OCI-LY1 (cell line): ENCODE measurements at regions not wholly inside any gene's neighbourhood (a gene's known extent, or its start where the extent isn't known, plus 50 kb on each side); places are given as distances from the start of the nearest gene placed in this dataset.

Experiments used
- H2AFZ ChIP-seq: fragments of 200-600 bp; sonication (generic), shearing (Covaris generic); 2 replicates; pipeline ENCODE4 v1.6.0; 2014; ENCODE audit warnings: antibody characterized with exemption, mild to moderate bottlenecking, low read length
- H3F3A ChIP-seq: fragments of 200-600 bp; sonication (generic), shearing (Covaris generic); 2 replicates; pipeline ENCODE4 v1.6.0; 2014; ENCODE audit warnings: mild to moderate bottlenecking, antibody characterized with exemption, low read length, moderate library complexity; ENCODE audit not compliant: insufficient read depth
- H3K27ac ChIP-seq: fragments of 200-600 bp; sonication (generic); 2 replicates; pipeline ENCODE4 v1.5.1; 2014; ENCODE audit warnings: low read length, mixed run types, mild to moderate bottlenecking, low read depth; ENCODE audit not compliant: poor library complexity, severe bottlenecking
- H3K27me3 ChIP-seq: fragments of 200-600 bp; sonication (generic); 2 replicates; pipeline ENCODE4 v1.6.0; 2014; ENCODE audit warnings: antibody characterized with exemption, mild to moderate bottlenecking, low read length, moderate library complexity; ENCODE audit not compliant: insufficient read depth
- H3K36me3 ChIP-seq: fragments of 200-600 bp; sonication (generic); 2 replicates; pipeline ENCODE4 v1.6.1; 2014; ENCODE audit warnings: mild to moderate bottlenecking, antibody characterized with exemption, low read length, moderate library complexity, mixed read lengths; ENCODE audit not compliant: insufficient read depth
- H3K4me1 ChIP-seq: fragments of 200-600 bp; sonication (generic); 2 replicates; pipeline ENCODE4 v1.5.1; 2014; ENCODE audit warnings: mild to moderate bottlenecking, low read length, moderate library complexity; ENCODE audit not compliant: insufficient read depth, severe bottlenecking
- H3K4me2 ChIP-seq: fragments of 200-600 bp; sonication (generic), shearing (Covaris generic); 2 replicates; pipeline ENCODE4 v1.6.1; 2014; ENCODE audit warnings: low read length
- H3K4me3 ChIP-seq: fragments of 200-600 bp; sonication (generic); 2 replicates; pipeline ENCODE4 v1.5.1; 2014; ENCODE audit warnings: low read length, low read depth, mild to moderate bottlenecking, mixed read lengths; ENCODE audit not compliant: poor library complexity, severe bottlenecking
- H3K79me2 ChIP-seq: fragments of 200-600 bp; shearing (Covaris generic); 2 replicates; pipeline ENCODE4 v1.6.1; 2016; ENCODE audit warnings: mixed run types, low read length, mixed read lengths; ENCODE audit not compliant: insufficient read depth
- H3K9ac ChIP-seq: fragments of 200-600 bp; sonication (generic), shearing (Covaris generic); 2 replicates; pipeline ENCODE4 v1.6.1; 2014; ENCODE audit warnings: mild to moderate bottlenecking, low read length, mixed read lengths
- H3K9me2 ChIP-seq: fragments of 200-600 bp; sonication (generic), shearing (Covaris generic); 2 replicates; pipeline ENCODE4 v1.6.1; 2014; ENCODE audit warnings: low read depth, mild to moderate bottlenecking, low read length, mixed read lengths
- H3K9me3 ChIP-seq: fragments of 200-600 bp; shearing (Covaris generic); 2 replicates; pipeline ENCODE4 v1.6.1; 2014; ENCODE audit warnings: low read length, mixed read lengths
- H4K20me1 ChIP-seq: fragments of 200-600 bp; sonication (generic), shearing (Covaris generic); 2 replicates; pipeline ENCODE4 v1.6.0; 2016; ENCODE audit warnings: mild to moderate bottlenecking, low read length; ENCODE audit not compliant: insufficient read depth
- EZH2 ChIP-seq: fragments of 200-600 bp; sonication (generic), shearing (Covaris generic); IDR thresholded peaks from 2 replicates; pipeline ENCODE4 v1.8.0; 2017; ENCODE audit warnings: borderline replicate concordance, mixed run types, mild to moderate bottlenecking, antibody characterized with exemption, low read length, moderate library complexity, mixed read lengths
- TF ChIP-seq, protein P1 (sequence below): fragments of 200-600 bp; sonication (generic), shearing (Covaris generic); IDR thresholded peaks from 2 replicates; pipeline ENCODE4 v1.5.1; 2017; ENCODE audit warnings: mild to moderate bottlenecking, antibody characterized with exemption, low read length, moderate library complexity, mixed read lengths

DNA sequence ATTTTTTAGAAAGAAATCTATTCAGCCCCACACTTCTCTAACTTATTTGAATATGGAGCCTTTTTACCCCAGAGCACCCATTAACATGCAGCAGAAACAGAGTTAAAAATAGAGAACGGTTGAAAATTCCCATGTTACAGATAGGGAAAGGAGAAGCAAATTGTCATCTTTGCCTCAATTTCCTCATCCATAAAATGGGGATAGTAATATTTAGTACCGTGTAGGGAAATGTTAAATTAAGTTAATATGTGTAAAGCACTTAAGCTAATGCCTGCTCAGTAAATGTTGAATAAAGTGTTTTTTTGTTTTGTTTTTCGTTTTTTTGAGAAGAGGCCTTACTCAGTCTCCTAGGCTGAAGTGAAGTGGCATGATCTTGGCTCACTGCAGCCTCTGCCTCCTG, 50.3 kb downstream of the NAV1 start:
- no peak overlapping the region for H3K27ac ChIP-seq
- H3K9me3 ChIP-seq = no peaks in the 10 kb centered on the region
- no peaks in the 10 kb centered on the region for H3K36me3 ChIP-seq
- H3K4me1 ChIP-seq = no peaks in the 10 kb centered on the region
- H3K4me3 ChIP-seq = no peak overlapping the region
- H3K4me2 ChIP-seq = no peak overlapping the region
- no peaks in the 10 kb centered on the region for H3K79me2 ChIP-seq
- no peaks in the 10 kb centered on the region for H4K20me1 ChIP-seq
- no peak overlapping the region for H2AFZ ChIP-seq
- H3K27me3 ChIP-seq = no peaks in the 10 kb centered on the region; the same call in 1 of the 2 replicates
- TF ChIP-seq EZH2 = no peak
- TF ChIP-seq, protein P1, sequence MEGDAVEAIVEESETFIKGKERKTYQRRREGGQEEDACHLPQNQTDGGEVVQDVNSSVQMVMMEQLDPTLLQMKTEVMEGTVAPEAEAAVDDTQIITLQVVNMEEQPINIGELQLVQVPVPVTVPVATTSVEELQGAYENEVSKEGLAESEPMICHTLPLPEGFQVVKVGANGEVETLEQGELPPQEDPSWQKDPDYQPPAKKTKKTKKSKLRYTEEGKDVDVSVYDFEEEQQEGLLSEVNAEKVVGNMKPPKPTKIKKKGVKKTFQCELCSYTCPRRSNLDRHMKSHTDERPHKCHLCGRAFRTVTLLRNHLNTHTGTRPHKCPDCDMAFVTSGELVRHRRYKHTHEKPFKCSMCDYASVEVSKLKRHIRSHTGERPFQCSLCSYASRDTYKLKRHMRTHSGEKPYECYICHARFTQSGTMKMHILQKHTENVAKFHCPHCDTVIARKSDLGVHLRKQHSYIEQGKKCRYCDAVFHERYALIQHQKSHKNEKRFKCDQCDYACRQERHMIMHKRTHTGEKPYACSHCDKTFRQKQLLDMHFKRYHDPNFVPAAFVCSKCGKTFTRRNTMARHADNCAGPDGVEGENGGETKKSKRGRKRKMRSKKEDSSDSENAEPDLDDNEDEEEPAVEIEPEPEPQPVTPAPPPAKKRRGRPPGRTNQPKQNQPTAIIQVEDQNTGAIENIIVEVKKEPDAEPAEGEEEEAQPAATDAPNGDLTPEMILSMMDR = no peak
- no peaks in the 10 kb centered on the region for H3K9me2 ChIP-seq
- no peaks in the 10 kb centered on the region for H3F3A ChIP-seq
- H3K9ac ChIP-seq = no peak overlapping the region

DNA sequence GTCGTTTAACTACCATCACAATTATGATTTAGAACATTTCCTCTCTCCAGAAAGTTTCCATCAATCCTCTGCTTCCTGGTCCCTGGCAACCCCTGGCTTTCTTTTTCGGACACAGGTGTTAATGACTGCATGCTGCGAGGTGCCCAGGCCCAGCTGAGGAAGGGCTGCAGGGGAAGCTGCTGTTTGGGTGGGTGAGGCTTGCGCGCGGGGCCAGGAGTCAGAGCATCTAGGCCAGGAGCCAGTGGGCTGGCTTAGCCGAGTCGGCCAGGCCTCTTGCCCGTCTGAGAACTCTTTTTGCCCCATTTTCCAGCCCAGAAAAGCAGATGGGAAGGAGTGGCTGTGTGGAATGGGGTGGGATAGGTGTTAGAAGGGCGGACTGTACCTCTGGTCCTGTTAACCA, 51.5 kb downstream of the NAV1 start:
- TF ChIP-seq EZH2 = no peak
- TF ChIP-seq, protein P1 = no peak
- H3K27me3 ChIP-seq = no peaks in the 10 kb centered on the region; the same call in 1 of the 2 replicates
- H3K9ac ChIP-seq = no peak overlapping the region
- H2AFZ ChIP-seq = no peak overlapping the region
- no peaks in the 10 kb centered on the region for H3K4me1 ChIP-seq
- H3K79me2 ChIP-seq = no peaks in the 10 kb centered on the region
- no peaks in the 10 kb centered on the region for H3K36me3 ChIP-seq
- no peak overlapping the region for H3K4me3 ChIP-seq
- H3K4me2 ChIP-seq = no peak overlapping the region
- H4K20me1 ChIP-seq = no peaks in the 10 kb centered on the region
- H3F3A ChIP-seq = no peaks in the 10 kb centered on the region
- H3K27ac ChIP-seq = no peak overlapping the region
- no peaks in the 10 kb centered on the region for H3K9me2 ChIP-seq
- no peaks in the 10 kb centered on the region for H3K9me3 ChIP-seq

DNA sequence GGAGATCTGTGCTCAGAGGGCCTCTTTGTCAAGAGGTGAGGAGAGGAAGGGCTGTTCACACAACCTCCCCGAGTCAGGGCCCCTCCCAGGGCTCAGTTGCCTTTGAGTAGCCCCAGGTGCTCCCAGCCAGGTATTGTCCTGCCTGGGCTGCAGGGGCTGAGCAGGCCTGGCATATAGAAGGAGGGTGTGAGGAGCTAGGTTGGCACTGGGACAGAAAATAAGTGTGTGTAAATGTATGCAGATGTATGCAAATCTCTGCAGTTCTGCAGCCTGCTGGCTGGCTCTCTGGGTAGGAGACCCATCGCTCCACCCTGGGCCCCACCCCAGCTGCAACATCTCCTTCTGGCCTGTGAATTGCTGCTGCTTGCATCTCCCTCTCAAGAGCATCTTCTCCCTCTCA, 52.4 kb downstream of the NAV1 start:
- no peak overlapping the region for H3K4me3 ChIP-seq
- no peaks in the 10 kb centered on the region for H3F3A ChIP-seq
- H3K9me2 ChIP-seq = no peaks in the 10 kb centered on the region
- no peaks in the 10 kb centered on the region for H3K36me3 ChIP-seq
- H3K27ac ChIP-seq = no peak overlapping the region
- no peak for TF ChIP-seq EZH2
- TF ChIP-seq, protein P1 = no peak
- H3K4me1 ChIP-seq = no peaks in the 10 kb centered on the region
- no peak overlapping the region for H2AFZ ChIP-seq
- no peak overlapping the region for H3K9ac ChIP-seq
- H4K20me1 ChIP-seq = no peaks in the 10 kb centered on the region
- H3K9me3 ChIP-seq = no peaks in the 10 kb centered on the region
- H3K4me2 ChIP-seq = no peak overlapping the region
- H3K79me2 ChIP-seq = no peaks in the 10 kb centered on the region
- H3K27me3 ChIP-seq = no peaks in the 10 kb centered on the region; the same call in 1 of the 2 replicates
